H1 (cell line): ENCODE measurements at regions not wholly inside any gene's neighbourhood (a gene's known extent, or its start where the extent isn't known, plus 50 kb on each side); places are given as distances from the start of the nearest gene placed in this dataset.

Source experiments
- CTCF ChIA-PET: fragments of 300-600 bp; sonication (Branson Sonifier 250); formaldehyde crosslinking; loops from one replicate; lab custom pipeline; 2021; ENCODE audit not compliant: partially characterized antibody; lab: Charles Lee
- POLR2A ChIA-PET: fragments of 300-600 bp; sonication (Branson Sonifier 250); formaldehyde crosslinking; loops from one replicate; lab custom pipeline; 2021; ENCODE audit warnings: inconsistent platforms; ENCODE audit not compliant: partially characterized antibody; lab: Charles Lee
- DNase-seq, 2 experiments: peaks; one replicate each; pipeline versions ENCODE4 v3.0.0 to v3.0.0-alpha.2; 2010 to 2022; ENCODE audit warnings: low spot score in 2 of 2, low read depth in 1 of 2, mixed read lengths in 1 of 2
- FAIRE-seq: peaks from 2 replicates; lab custom pipeline; 2011; peaks lifted over from hg19 to GRCh38; lab: Jason Lieb, UNC
- H2AFZ ChIP-seq: 2 replicates; pipeline ENCODE4 v1.8.1; 2012; ENCODE audit warnings: low read length, inconsistent platforms
- H2AK5ac ChIP-seq: 2 replicates; pipeline ENCODE4 v1.6.1; 2013; ENCODE audit warnings: low read depth, low read length
- H2BK120ac ChIP-seq: replicated peaks from 2 replicates; pipeline ENCODE3; 2013; ENCODE audit warnings: low read depth, low read length, inconsistent platforms
- H2BK12ac ChIP-seq: 2 replicates; pipeline ENCODE4 v1.6.1; 2013; ENCODE audit warnings: low read depth, low read length
- H2BK15ac ChIP-seq: 2 replicates; pipeline ENCODE4 v1.6.1; 2013; ENCODE audit warnings: low read length
- H2BK20ac ChIP-seq: 2 replicates; pipeline ENCODE4 v1.6.1; 2013; ENCODE audit warnings: low read length
- H2BK5ac ChIP-seq: 2 replicates; pipeline ENCODE4 v1.6.1; 2013; ENCODE audit warnings: low read depth, low read length
- H3K14ac ChIP-seq: 2 replicates; pipeline ENCODE4 v1.6.1; 2013; ENCODE audit warnings: inconsistent platforms; ENCODE audit not compliant: insufficient read length
- H3K18ac ChIP-seq: 2 replicates; pipeline ENCODE4 v1.6.1; 2013; ENCODE audit warnings: low read length; ENCODE audit errors: extremely low read depth
- H3K23ac ChIP-seq: 2 replicates; pipeline ENCODE4 v1.6.1; 2013; ENCODE audit warnings: inconsistent platforms; ENCODE audit not compliant: insufficient read length
- H3K23me2 ChIP-seq: 2 replicates; pipeline ENCODE4 v1.6.1; 2013; ENCODE audit warnings: low read depth, low read length
- H3K27ac ChIP-seq: 2 replicates; pipeline ENCODE4 v1.6.1; 2011; ENCODE audit warnings: low read depth, low read length, inconsistent platforms
- H3K27me3 ChIP-seq, 4 experiments: replicated peaks in 1 of 4; 1 replicate in 1 of 4; 2 replicates in 3 of 4; pipeline versions ENCODE4 v1.6.1 to v1.8.1; 2011 to 2013; ENCODE audit warnings: low read length in 3 of 4, mild to moderate bottlenecking in 3 of 4, inconsistent platforms in 2 of 4, mixed read lengths in 2 of 4, moderate library complexity in 1 of 4; ENCODE audit not compliant: control insufficient read depth in 3 of 4, insufficient read depth in 3 of 4; ENCODE audit errors: extremely low read depth in 1 of 4
- H3K36me3 ChIP-seq, 4 experiments: 2 replicates each; pipeline versions ENCODE4 v1.6.1 to v1.8.1; 2011 to 2013; ENCODE audit warnings: mild to moderate bottlenecking in 4 of 4, low read length in 3 of 4, moderate library complexity in 2 of 4, control low read depth in 1 of 4, inconsistent platforms in 1 of 4; ENCODE audit not compliant: insufficient read depth in 4 of 4, control insufficient read depth in 2 of 4
- H3K4ac ChIP-seq: replicated peaks from 2 replicates; pipeline ENCODE3; 2013; ENCODE audit warnings: low read length, low read depth, mixed read lengths, inconsistent platforms; ENCODE audit not compliant: insufficient read length
- H3K4me1 ChIP-seq, 4 experiments: replicated peaks in 1 of 4; 1 replicate in 1 of 4; 2 replicates in 3 of 4; pipeline versions ENCODE4 v1.6.1 to v1.8.1; 2011 to 2013; ENCODE audit warnings: low read length in 3 of 4, inconsistent platforms in 2 of 4, mixed read lengths in 1 of 4; ENCODE audit not compliant: insufficient read depth in 4 of 4, control insufficient read depth in 3 of 4
- H3K4me2 ChIP-seq, 2 experiments: 2 replicates each; pipeline versions ENCODE4 v1.6.1 to v1.8.1; 2011 to 2013; ENCODE audit warnings: low read depth in 2 of 2, low read length in 2 of 2, control low read depth in 1 of 2, inconsistent platforms in 1 of 2, mild to moderate bottlenecking in 1 of 2; ENCODE audit not compliant: insufficient read depth in 1 of 2
- H3K4me3 ChIP-seq, 4 experiments: fragments of 200-600, 300-600 bp in 1 of 4; sonication (generic), shearing (Covaris generic), sonication (Bioruptor Twin) in 1 of 4; 2 replicates each; pipeline versions ENCODE4 v1.5.1 to v1.8.1; 2011 to 2016; ENCODE audit warnings: low read length in 4 of 4, low read depth in 3 of 4, control low read depth in 2 of 4, inconsistent platforms in 2 of 4, mild to moderate bottlenecking in 2 of 4, mixed read lengths in 1 of 4, moderate library complexity in 1 of 4; ENCODE audit not compliant: insufficient read depth in 2 of 4; ENCODE audit errors: extremely low read depth in 1 of 4
- H3K56ac ChIP-seq: replicated peaks from 2 replicates; pipeline ENCODE3; 2013; ENCODE audit warnings: low read depth, mild to moderate bottlenecking, mixed read lengths, low read length, inconsistent platforms; ENCODE audit not compliant: insufficient read length
- H3K79me1 ChIP-seq: 2 replicates; pipeline ENCODE4 v1.6.1; 2013; ENCODE audit warnings: low read depth, low read length, control low read depth
- H3K79me2 ChIP-seq, 2 experiments: 2 replicates each; pipeline versions ENCODE4 v1.6.1 to v1.8.1; 2012 to 2013; ENCODE audit warnings: low read length in 2 of 2, mild to moderate bottlenecking in 2 of 2, inconsistent platforms in 1 of 2; ENCODE audit not compliant: insufficient read depth in 2 of 2, control insufficient read depth in 1 of 2
- H3K9ac ChIP-seq, 4 experiments: replicated peaks in 1 of 4; 1 replicate in 1 of 4; 2 replicates in 3 of 4; pipeline versions ENCODE4 v1.6.1 to v1.8.1; 2011 to 2013; ENCODE audit warnings: low read depth in 3 of 4, low read length in 3 of 4, control low read depth in 2 of 4, mild to moderate bottlenecking in 2 of 4, moderate library complexity in 2 of 4, inconsistent platforms in 1 of 4; ENCODE audit errors: extremely low read depth in 1 of 4
- H3K9me3 ChIP-seq, 2 experiments: 2 replicates each; pipeline versions ENCODE4 v1.6.1 to v1.8.1; 2012 to 2013; ENCODE audit warnings: mild to moderate bottlenecking in 2 of 2, moderate library complexity in 2 of 2, control low read depth in 1 of 2, inconsistent platforms in 1 of 2, low read depth in 1 of 2, low read length in 1 of 2, mixed read lengths in 1 of 2; ENCODE audit not compliant: insufficient read depth in 2 of 2
- H4K20me1 ChIP-seq, 2 experiments: replicated peaks in 1 of 2; 2 replicates each; pipeline versions ENCODE3 to v1.8.1; 2011 to 2013; ENCODE audit warnings: inconsistent platforms in 2 of 2, low read length in 2 of 2, mild to moderate bottlenecking in 1 of 2; ENCODE audit not compliant: insufficient read depth in 2 of 2, control insufficient read depth in 1 of 2
- H4K5ac ChIP-seq: 2 replicates; pipeline ENCODE4 v1.6.1; 2013; ENCODE audit warnings: low read length, low read depth, mixed read lengths, inconsistent platforms; ENCODE audit not compliant: insufficient read length
- H4K8ac ChIP-seq: 2 replicates; pipeline ENCODE4 v1.8.0; 2013; ENCODE audit warnings: mild to moderate bottlenecking, moderate library complexity, low read length, inconsistent platforms; ENCODE audit not compliant: insufficient read depth; ENCODE audit errors: extremely low read depth
- H4K91ac ChIP-seq: replicated peaks from 2 replicates; pipeline ENCODE3; 2013; ENCODE audit warnings: low read length, mixed read lengths, inconsistent platforms; ENCODE audit not compliant: insufficient read length
- CBX5 ChIP-seq: fragments of 300-800, 300-1000 bp; sonication (generic); IDR thresholded peaks from 2 replicates; pipeline ENCODE4 v1.7.1; 2016; ENCODE audit warnings: antibody characterized with exemption, low read length, low read depth
- CHD1 ChIP-seq: IDR thresholded peaks from 2 replicates; pipeline ENCODE4 v1.6.1; 2012; ENCODE audit warnings: low read depth, low read length, improper control_type of control experiment
- CHD2 ChIP-seq: IDR thresholded peaks from 2 replicates; pipeline ENCODE4 v1.6.1; 2012; ENCODE audit warnings: low read length, improper control_type of control experiment
- FOSL1 ChIP-seq: IDR thresholded peaks from 2 replicates; pipeline ENCODE4 v1.6.1; 2011; ENCODE audit warnings: mild to moderate bottlenecking, low read depth, low read length, moderate library complexity; ENCODE audit not compliant: insufficient read depth
- HDAC2 ChIP-seq, 2 experiments: fragments of 300-600 bp in 1 of 2; sonication (generic) in 1 of 2; IDR thresholded peaks; 2 replicates each; pipeline ENCODE4 v1.6.1; 2011 to 2012; ENCODE audit warnings: low read depth in 2 of 2, low read length in 2 of 2, mild to moderate bottlenecking in 2 of 2, moderate library complexity in 2 of 2, borderline replicate concordance in 1 of 2, inconsistent platforms in 1 of 2
- RNF2 ChIP-seq: fragments of 200-900, 300-1000 bp; sonication (generic); IDR thresholded peaks from 2 replicates; pipeline ENCODE4 v1.7.1; 2016; ENCODE audit warnings: borderline replicate concordance, low read depth, mild to moderate bottlenecking, antibody characterized with exemption, low read length; ENCODE audit not compliant: poor library complexity, severe bottlenecking; ENCODE audit errors: missing control alignments
- SIRT6 ChIP-seq: IDR thresholded peaks from one replicate; pipeline ENCODE4 v1.7.1; 2012; ENCODE audit warnings: low read length, inconsistent platforms
- SP2 ChIP-seq: IDR thresholded peaks from 2 replicates; pipeline ENCODE4 v1.6.1; 2012; ENCODE audit warnings: mild to moderate bottlenecking, low read length, inconsistent platforms
- TAF7 ChIP-seq: optimal IDR thresholded peaks from 2 replicates; pipeline ENCODE3; 2011; ENCODE audit warnings: low read depth, mild to moderate bottlenecking, inconsistent platforms, low read length, moderate library complexity, borderline replicate concordance
- TCF12 ChIP-seq: IDR thresholded peaks from 2 replicates; pipeline ENCODE4 v1.6.1; 2011; ENCODE audit warnings: low read depth, mild to moderate bottlenecking, low read length
- WGBS, 2 experiments: shearing (Covaris generic) in 1 of 2; methylation state at CpG; one replicate each; pipeline versions ENCODE4 v1.1.6 to v1.1.7; 2013 to 2015; ENCODE audit warnings: low lambda C conversion rate in 2 of 2, mixed read lengths in 2 of 2, inconsistent platforms in 1 of 2, low coverage in 1 of 2, missing lambda C conversion rate in 1 of 2; ENCODE audit not compliant: insufficient replicate concordance in 2 of 2, insufficient coverage in 1 of 2, insufficient read length in 1 of 2; ENCODE audit errors: extremely low coverage in 1 of 2, missing lambda C conversion rate in 1 of 2; 5-methylcytosine and 5-hydroxymethylcytosine counted together
- TF ChIP-seq, protein P1 (sequence below): IDR thresholded peaks from 2 replicates; pipeline ENCODE4 v1.6.1; 2011; ENCODE audit warnings: low read depth, mild to moderate bottlenecking, low read length; ENCODE audit not compliant: insufficient read depth
- TF ChIP-seq, protein P2 (sequence below): IDR thresholded peaks from 2 replicates; pipeline ENCODE4 v1.6.1; 2012; ENCODE audit warnings: inconsistent platforms

DNA sequence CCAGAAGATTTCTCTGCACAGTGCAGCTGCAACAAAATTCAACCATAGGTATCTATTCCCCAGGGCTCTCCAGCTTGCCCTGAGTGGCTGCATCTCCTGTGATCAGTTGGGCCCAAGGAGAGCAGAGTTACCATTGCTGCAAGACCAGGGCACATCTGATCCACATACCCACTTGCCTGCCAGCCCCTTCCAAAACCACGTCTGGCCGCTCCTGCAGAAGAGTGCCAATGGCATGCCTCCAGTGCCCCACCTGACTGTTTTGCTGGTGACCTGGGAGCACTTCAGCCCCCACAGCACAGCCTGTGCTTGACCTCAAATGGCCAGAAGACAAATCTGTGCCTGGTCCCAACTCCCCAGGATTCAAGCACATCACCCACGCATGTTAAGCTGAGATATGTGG is 526.1 kb upstream of the GBE1 start:
- H3K4me2 ChIP-seq = no peak overlapping the region
- FAIRE-seq = no peak
- H3K9ac ChIP-seq = no peak overlapping the region
- no peak for TF ChIP-seq SIRT6
- no peak for TF ChIP-seq CBX5
- no peak for TF ChIP-seq CHD2
- TF ChIP-seq, protein P1, sequence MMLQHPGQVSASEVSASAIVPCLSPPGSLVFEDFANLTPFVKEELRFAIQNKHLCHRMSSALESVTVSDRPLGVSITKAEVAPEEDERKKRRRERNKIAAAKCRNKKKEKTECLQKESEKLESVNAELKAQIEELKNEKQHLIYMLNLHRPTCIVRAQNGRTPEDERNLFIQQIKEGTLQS = no peak
- TF ChIP-seq, protein P2, sequence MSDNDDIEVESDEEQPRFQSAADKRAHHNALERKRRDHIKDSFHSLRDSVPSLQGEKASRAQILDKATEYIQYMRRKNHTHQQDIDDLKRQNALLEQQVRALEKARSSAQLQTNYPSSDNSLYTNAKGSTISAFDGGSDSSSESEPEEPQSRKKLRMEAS = no peak
- TF ChIP-seq FOSL1 = no peak
- TF ChIP-seq HDAC2 (IDR thresholded peaks at IDR 0.05; ENCODE audit: borderline replicate concordance in 1 of 2, low read depth in 2 of 2, low read length in 2 of 2) = no peak
- no peak for TF ChIP-seq TCF12
- TF ChIP-seq TAF7 = no peak
- TF ChIP-seq RNF2 = no peak
- TF ChIP-seq SP2 = no peak
- TF ChIP-seq CHD1 = no peak
- no peak overlapping the region for H3K27ac ChIP-seq
- H2AK5ac ChIP-seq = no peak overlapping the region
- H4K8ac ChIP-seq = no peak overlapping the region; the same call in 1 of the 2 replicates
- H3K36me3 ChIP-seq = no peaks in the 10 kb centered on the region
- H2BK12ac ChIP-seq = no peak overlapping the region
- H3K4me3 ChIP-seq = no peak overlapping the region
- H4K20me1 ChIP-seq = no peaks in the 10 kb centered on the region
- H3K79me2 ChIP-seq = no peaks in the 10 kb centered on the region
- H3K27me3 ChIP-seq = no peaks in the 10 kb centered on the region
- no peak overlapping the region for H4K5ac ChIP-seq
- ChIA-PET CTCF (no interaction called here), POLR2A (no interaction called here)
- H3K14ac ChIP-seq = no peak overlapping the region
- H2AFZ ChIP-seq = no peak overlapping the region
- no peak overlapping the region for H2BK120ac ChIP-seq
- H3K79me1 ChIP-seq = no peaks in the 10 kb centered on the region
- no peak for DNase-seq
- H2BK15ac ChIP-seq = no peak overlapping the region
- H3K23me2 ChIP-seq = no peaks in the 10 kb centered on the region
- H4K91ac ChIP-seq = no peak overlapping the region
- H3K4ac ChIP-seq = no peak overlapping the region
- no peak overlapping the region for H3K18ac ChIP-seq
- H2BK5ac ChIP-seq = no peak overlapping the region
- no peak overlapping the region for H2BK20ac ChIP-seq
- no peaks in the 10 kb centered on the region for H3K4me1 ChIP-seq
- no peaks in the 10 kb centered on the region for H3K9me3 ChIP-seq
- H3K56ac ChIP-seq = no peak overlapping the region
- H3K23ac ChIP-seq = no peak overlapping the region
- 95% methylated on average over 3 of the region's 3 CpGs; no CpG with 5 or more reads in 1 of the 2 experiments for WGBS, 2 experiments
